ENCODE measurements at regions not wholly inside any gene's neighbourhood (a gene's known extent, or its start where the extent isn't known, plus 50 kb on each side); places are given as distances from the start of the nearest gene placed in this dataset.
A peak's percentile ranks its signal among the peaks of the same experiment; 100 is the strongest.

DNA sequence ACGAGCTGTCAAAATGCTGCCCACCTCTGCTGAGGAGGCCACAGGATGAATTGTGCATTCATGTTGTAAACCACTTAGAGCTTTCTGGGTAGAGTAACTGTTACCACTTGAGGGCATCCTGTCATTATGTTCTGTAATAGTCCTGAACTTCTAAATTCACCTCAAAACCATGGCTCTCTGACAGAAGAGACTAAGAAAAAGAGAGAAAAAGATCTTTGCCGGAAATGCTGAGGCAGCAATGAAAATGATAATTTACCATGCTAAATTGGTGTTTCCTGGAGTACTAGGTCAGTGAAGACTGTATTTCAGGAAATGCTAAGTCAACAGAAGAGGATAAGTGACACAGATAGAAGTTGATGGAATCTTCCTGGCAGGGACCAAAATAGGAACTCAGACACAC is 942.3 kb upstream of the SLIT2 start:
- DNase-seq: peak in 1 of 2 donors; percentile 21
- TF ChIP-seq POLR2AphosphoS5 (IDR thresholded peaks at IDR 0.05) (no peak), EP300 (IDR thresholded peaks at IDR 0.05) (no peak), POLR2A (IDR thresholded peaks at IDR 0.05) (no peak)
- TF ChIP-seq, protein P1, sequence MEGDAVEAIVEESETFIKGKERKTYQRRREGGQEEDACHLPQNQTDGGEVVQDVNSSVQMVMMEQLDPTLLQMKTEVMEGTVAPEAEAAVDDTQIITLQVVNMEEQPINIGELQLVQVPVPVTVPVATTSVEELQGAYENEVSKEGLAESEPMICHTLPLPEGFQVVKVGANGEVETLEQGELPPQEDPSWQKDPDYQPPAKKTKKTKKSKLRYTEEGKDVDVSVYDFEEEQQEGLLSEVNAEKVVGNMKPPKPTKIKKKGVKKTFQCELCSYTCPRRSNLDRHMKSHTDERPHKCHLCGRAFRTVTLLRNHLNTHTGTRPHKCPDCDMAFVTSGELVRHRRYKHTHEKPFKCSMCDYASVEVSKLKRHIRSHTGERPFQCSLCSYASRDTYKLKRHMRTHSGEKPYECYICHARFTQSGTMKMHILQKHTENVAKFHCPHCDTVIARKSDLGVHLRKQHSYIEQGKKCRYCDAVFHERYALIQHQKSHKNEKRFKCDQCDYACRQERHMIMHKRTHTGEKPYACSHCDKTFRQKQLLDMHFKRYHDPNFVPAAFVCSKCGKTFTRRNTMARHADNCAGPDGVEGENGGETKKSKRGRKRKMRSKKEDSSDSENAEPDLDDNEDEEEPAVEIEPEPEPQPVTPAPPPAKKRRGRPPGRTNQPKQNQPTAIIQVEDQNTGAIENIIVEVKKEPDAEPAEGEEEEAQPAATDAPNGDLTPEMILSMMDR (IDR thresholded peaks at IDR 0.05): no peak
- H3K4me3 ChIP-seq: no peak overlapping the region
- no peaks in the 10 kb centered on the region for H3K9me3 ChIP-seq
- WGBS, 5 donors: 58 to 72% (median 63%) methylated on average over 2 of the region's 2 CpGs
- no peaks in the 10 kb centered on the region for H3K4me1 ChIP-seq
- intact Hi-C loops (cut with DNase I; ENCODE audit: low total_unique reads): no loop called here
- H3K27ac ChIP-seq: no peak overlapping the region
- H3K36me3 ChIP-seq: no peaks in the 10 kb centered on the region
- H3K27me3 ChIP-seq: no peaks in the 10 kb centered on the region

- no peak for DNase-seq
- intact Hi-C loops (cut with DNase I; ENCODE audit: low total_unique reads): no loop called here
- no peaks in the 10 kb centered on the region for H3K9me3 ChIP-seq
- TF ChIP-seq EP300 (IDR thresholded peaks at IDR 0.05) (no peak), POLR2A (IDR thresholded peaks at IDR 0.05) (no peak), POLR2AphosphoS5 (IDR thresholded peaks at IDR 0.05) (no peak)
- TF ChIP-seq, protein P1 (IDR thresholded peaks at IDR 0.05): no peak
- no peak overlapping the region for H3K27ac ChIP-seq
- H3K4me1 ChIP-seq: no peaks in the 10 kb centered on the region
- no peaks in the 10 kb centered on the region for H3K27me3 ChIP-seq
- no peaks in the 10 kb centered on the region for H3K36me3 ChIP-seq
- WGBS, 5 donors: 43 to 49% (median 48%) methylated on average over 2 of the region's 2 CpGs
- H3K4me3 ChIP-seq: no peak overlapping the region
Observed at GRCh38 chr4:19304028-19304427, 947.7 kb upstream of the SLIT2 start.

- DNase-seq: no peak
- no peak overlapping the region for H3K4me3 ChIP-seq
- no peak overlapping the region for H3K27ac ChIP-seq
- no peaks in the 10 kb centered on the region for H3K36me3 ChIP-seq
- H3K9me3 ChIP-seq: no peaks in the 10 kb centered on the region
- no peaks in the 10 kb centered on the region for H3K27me3 ChIP-seq
- intact Hi-C loops (cut with DNase I; ENCODE audit: low total_unique reads): no loop called here
- H3K4me1 ChIP-seq: no peaks in the 10 kb centered on the region
- TF ChIP-seq, protein P1 (IDR thresholded peaks at IDR 0.05): no peak
- TF ChIP-seq POLR2A (IDR thresholded peaks at IDR 0.05) (no peak), EP300 (IDR thresholded peaks at IDR 0.05) (no peak), POLR2AphosphoS5 (IDR thresholded peaks at IDR 0.05) (no peak)
- 29 to 53% (median 42%) methylated on average over 4 of the region's 4 CpGs for WGBS, 5 donors
Observed at GRCh38 chr4:19301527-19301926, 950.2 kb upstream of the SLIT2 start.

DNA sequence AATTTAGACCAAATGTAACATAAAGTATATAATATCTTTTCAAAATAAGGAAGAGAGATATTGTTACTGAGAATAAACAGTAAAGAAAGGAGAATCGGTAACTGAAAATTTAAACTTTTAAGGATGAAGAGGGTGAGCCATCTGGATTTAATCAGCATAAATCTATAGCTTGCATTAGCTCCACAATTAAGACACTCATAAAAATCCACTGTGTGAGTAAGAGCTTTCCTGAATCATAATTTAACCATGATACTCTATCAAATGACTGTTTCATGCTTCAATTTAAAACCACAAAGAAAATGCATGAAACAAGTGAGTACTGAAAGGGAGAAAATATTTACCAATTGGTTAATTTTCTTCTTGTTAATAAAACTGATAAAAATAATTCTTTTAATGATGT is 951.5 kb upstream of the SLIT2 start:
- no peaks in the 10 kb centered on the region for H3K4me1 ChIP-seq
- H3K36me3 ChIP-seq: no peaks in the 10 kb centered on the region
- no peaks in the 10 kb centered on the region for H3K27me3 ChIP-seq
- no peak for TF ChIP-seq POLR2A (IDR thresholded peaks at IDR 0.05)
- TF ChIP-seq EP300 (IDR thresholded peaks at IDR 0.05): no peak
- TF ChIP-seq, protein P1 (IDR thresholded peaks at IDR 0.05): no peak
- TF ChIP-seq POLR2AphosphoS5 (IDR thresholded peaks at IDR 0.05): no peak
- H3K27ac ChIP-seq: no peak overlapping the region
- H3K4me3 ChIP-seq: no peak overlapping the region
- intact Hi-C loops (cut with DNase I; ENCODE audit: low total_unique reads): no loop called here
- 58 to 82% (median 77%) methylated on average over 1 of the region's 1 CpG for WGBS, 5 donors
- no peaks in the 10 kb centered on the region for H3K9me3 ChIP-seq
- DNase-seq: no peak
